ENCODE measurements at regions not wholly inside any gene's neighbourhood (a gene's known extent, or its start where the extent isn't known, plus 50 kb on each side); places are given as distances from the start of the nearest gene placed in this dataset.

DNA sequence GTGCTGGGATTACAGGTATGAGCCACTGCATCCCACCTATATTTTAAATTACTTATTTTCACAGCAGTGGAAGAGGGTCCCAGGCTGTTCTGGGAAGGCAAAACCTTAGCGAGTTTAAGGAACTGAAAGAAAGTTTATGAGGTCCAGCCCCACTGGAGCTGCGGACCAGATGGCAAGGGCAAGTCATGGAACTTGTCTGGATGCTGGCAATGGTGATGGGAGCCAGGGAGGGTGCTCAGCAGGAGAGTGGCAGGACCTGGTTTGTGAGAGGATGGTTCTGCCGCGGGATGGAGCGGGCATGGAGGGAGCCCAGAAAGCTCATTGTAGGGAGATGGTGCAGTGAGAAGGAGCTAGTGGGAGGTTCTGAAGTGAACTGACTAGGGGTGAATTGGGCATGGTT lies 50.6 kb upstream of the SLC45A1 start:
- H3K36me3 ChIP-seq (ENCODE audit: low read length): no peaks in the 10 kb centered on the region
- H3K9me2 ChIP-seq (replicated peaks; ENCODE audit: insufficient read depth, low read length): no peaks in the 10 kb centered on the region
- no peaks in the 10 kb centered on the region for H3K79me2 ChIP-seq (ENCODE audit: insufficient read depth, low read length)
- H3K4me2 ChIP-seq (ENCODE audit: low read depth, low read length, poor library complexity, severe bottlenecking): no peak overlapping the region
- H3K27ac ChIP-seq (ENCODE audit: low read depth, low read length): no peak overlapping the region
- no peaks in the 10 kb centered on the region for H4K20me1 ChIP-seq (ENCODE audit: low read depth, low read length)
- H2AFZ ChIP-seq (ENCODE audit: low read depth, low read length, severe bottlenecking): no peak overlapping the region
- no peaks in the 10 kb centered on the region for H3F3A ChIP-seq (ENCODE audit: insufficient read depth)
- H3K4me3 ChIP-seq (ENCODE audit: insufficient read depth, low read length, poor library complexity, severe bottlenecking): no peak overlapping the region
- no peak overlapping the region for H3K9ac ChIP-seq (ENCODE audit: low read length)
- H3K27me3 ChIP-seq (ENCODE audit: low read length): no peaks in the 10 kb centered on the region
- no peaks in the 10 kb centered on the region for H3K9me3 ChIP-seq (ENCODE audit: insufficient read depth, low read length)
- no peak for TF ChIP-seq EZH2phosphoT487 (conservative IDR thresholded peaks at IDR 0.05; ENCODE audit: low read length)
- TF ChIP-seq, protein P1, sequence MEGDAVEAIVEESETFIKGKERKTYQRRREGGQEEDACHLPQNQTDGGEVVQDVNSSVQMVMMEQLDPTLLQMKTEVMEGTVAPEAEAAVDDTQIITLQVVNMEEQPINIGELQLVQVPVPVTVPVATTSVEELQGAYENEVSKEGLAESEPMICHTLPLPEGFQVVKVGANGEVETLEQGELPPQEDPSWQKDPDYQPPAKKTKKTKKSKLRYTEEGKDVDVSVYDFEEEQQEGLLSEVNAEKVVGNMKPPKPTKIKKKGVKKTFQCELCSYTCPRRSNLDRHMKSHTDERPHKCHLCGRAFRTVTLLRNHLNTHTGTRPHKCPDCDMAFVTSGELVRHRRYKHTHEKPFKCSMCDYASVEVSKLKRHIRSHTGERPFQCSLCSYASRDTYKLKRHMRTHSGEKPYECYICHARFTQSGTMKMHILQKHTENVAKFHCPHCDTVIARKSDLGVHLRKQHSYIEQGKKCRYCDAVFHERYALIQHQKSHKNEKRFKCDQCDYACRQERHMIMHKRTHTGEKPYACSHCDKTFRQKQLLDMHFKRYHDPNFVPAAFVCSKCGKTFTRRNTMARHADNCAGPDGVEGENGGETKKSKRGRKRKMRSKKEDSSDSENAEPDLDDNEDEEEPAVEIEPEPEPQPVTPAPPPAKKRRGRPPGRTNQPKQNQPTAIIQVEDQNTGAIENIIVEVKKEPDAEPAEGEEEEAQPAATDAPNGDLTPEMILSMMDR (IDR thresholded peaks at IDR 0.05; ENCODE audit: insufficient read depth, low read length, poor library complexity, severe bottlenecking): no peak

GRCh38 chr1:8266436-8267165 lies 51.3 kb upstream of the SLC45A1 start:
- no peak overlapping the region for H3K4me2 ChIP-seq (ENCODE audit: low read depth, low read length, poor library complexity, severe bottlenecking)
- no peak overlapping the region for H3K27ac ChIP-seq (ENCODE audit: low read depth, low read length)
- TF ChIP-seq EZH2phosphoT487 (conservative IDR thresholded peaks at IDR 0.05; ENCODE audit: low read length): no peak
- TF ChIP-seq, protein P1 (IDR thresholded peaks at IDR 0.05; ENCODE audit: insufficient read depth, low read length, poor library complexity, severe bottlenecking): no peak
- H3F3A ChIP-seq (ENCODE audit: insufficient read depth): no peaks in the 10 kb centered on the region
- no peak overlapping the region for H3K9ac ChIP-seq (ENCODE audit: low read length)
- no peaks in the 10 kb centered on the region for H3K27me3 ChIP-seq (ENCODE audit: low read length)
- H3K9me2 ChIP-seq (replicated peaks; ENCODE audit: insufficient read depth, low read length): no peaks in the 10 kb centered on the region
- no peak overlapping the region for H3K4me3 ChIP-seq (ENCODE audit: insufficient read depth, low read length, poor library complexity, severe bottlenecking)
- H2AFZ ChIP-seq (ENCODE audit: low read depth, low read length, severe bottlenecking): no peak overlapping the region
- H4K20me1 ChIP-seq (ENCODE audit: low read depth, low read length): no peaks in the 10 kb centered on the region
- H3K9me3 ChIP-seq (ENCODE audit: insufficient read depth, low read length): no peaks in the 10 kb centered on the region
- no peaks in the 10 kb centered on the region for H3K36me3 ChIP-seq (ENCODE audit: low read length)
- no peaks in the 10 kb centered on the region for H3K79me2 ChIP-seq (ENCODE audit: insufficient read depth, low read length)

GRCh38 chr1:8263791-8264190 lies 54.1 kb upstream of the SLC45A1 start:
- H3K9ac ChIP-seq (ENCODE audit: low read length): no peak overlapping the region
- H3K9me3 ChIP-seq (ENCODE audit: insufficient read depth, low read length): no peaks in the 10 kb centered on the region
- no peaks in the 10 kb centered on the region for H3K9me2 ChIP-seq (replicated peaks; ENCODE audit: insufficient read depth, low read length)
- no peak overlapping the region for H3K4me2 ChIP-seq (ENCODE audit: low read depth, low read length, poor library complexity, severe bottlenecking)
- H3K36me3 ChIP-seq (ENCODE audit: low read length): no peaks in the 10 kb centered on the region
- H3F3A ChIP-seq (ENCODE audit: insufficient read depth): no peaks in the 10 kb centered on the region
- H3K4me3 ChIP-seq (ENCODE audit: insufficient read depth, low read length, poor library complexity, severe bottlenecking): no peak overlapping the region
- no peak overlapping the region for H2AFZ ChIP-seq (ENCODE audit: low read depth, low read length, severe bottlenecking)
- no peak overlapping the region for H3K27ac ChIP-seq (ENCODE audit: low read depth, low read length)
- no peaks in the 10 kb centered on the region for H3K27me3 ChIP-seq (ENCODE audit: low read length)
- TF ChIP-seq, protein P1 (IDR thresholded peaks at IDR 0.05; ENCODE audit: insufficient read depth, low read length, poor library complexity, severe bottlenecking): no peak
- no peak for TF ChIP-seq EZH2phosphoT487 (conservative IDR thresholded peaks at IDR 0.05; ENCODE audit: low read length)
- no peaks in the 10 kb centered on the region for H4K20me1 ChIP-seq (ENCODE audit: low read depth, low read length)
- H3K79me2 ChIP-seq (ENCODE audit: insufficient read depth, low read length): no peaks in the 10 kb centered on the region
